Spleen (tissue), 7 donors: ENCODE measurements at regions not wholly inside any gene's neighbourhood (a gene's known extent, or its start where the extent isn't known, plus 50 kb on each side); places are given as distances from the start of the nearest gene placed in this dataset.
A peak's percentile ranks its signal among the peaks of the same experiment; 100 is the strongest.

ENCODE experiments used
- POLR2AphosphoS5 ChIP-seq, 3 donors: sonication (generic); formaldehyde crosslinking; IDR thresholded peaks; one replicate each; pipeline ENCODE4 v1.5.1; 2017; ENCODE audit warnings: antibody characterized with exemption in 3 of 3
- TF ChIP-seq, protein P1 (sequence below), 11 experiments: fragments of 200-600 bp in 7 of 11; fragments of 450-650 bp in 4 of 11; sonication (generic) in 4 of 11; IDR thresholded peaks in 8 of 11; conservative IDR thresholded peaks in 3 of 11; 1 replicate in 7 of 11; 2 replicates in 4 of 11; pipeline versions ENCODE4 v1.4.0 to v1.8.0; 2016 to 2021; ENCODE audit warnings: antibody characterized with exemption in 11 of 11, inconsistent platforms in 4 of 11, mild to moderate bottlenecking in 1 of 11
- donor health status: DM: no; HTN: no; CAD: no; lungs with moderate emphysema.
- donor health status: DM: no; HTN: no; CAD: no.
- donor health status: DM: no; HTN: no; CAD: no.

- TF ChIP-seq, protein P1, sequence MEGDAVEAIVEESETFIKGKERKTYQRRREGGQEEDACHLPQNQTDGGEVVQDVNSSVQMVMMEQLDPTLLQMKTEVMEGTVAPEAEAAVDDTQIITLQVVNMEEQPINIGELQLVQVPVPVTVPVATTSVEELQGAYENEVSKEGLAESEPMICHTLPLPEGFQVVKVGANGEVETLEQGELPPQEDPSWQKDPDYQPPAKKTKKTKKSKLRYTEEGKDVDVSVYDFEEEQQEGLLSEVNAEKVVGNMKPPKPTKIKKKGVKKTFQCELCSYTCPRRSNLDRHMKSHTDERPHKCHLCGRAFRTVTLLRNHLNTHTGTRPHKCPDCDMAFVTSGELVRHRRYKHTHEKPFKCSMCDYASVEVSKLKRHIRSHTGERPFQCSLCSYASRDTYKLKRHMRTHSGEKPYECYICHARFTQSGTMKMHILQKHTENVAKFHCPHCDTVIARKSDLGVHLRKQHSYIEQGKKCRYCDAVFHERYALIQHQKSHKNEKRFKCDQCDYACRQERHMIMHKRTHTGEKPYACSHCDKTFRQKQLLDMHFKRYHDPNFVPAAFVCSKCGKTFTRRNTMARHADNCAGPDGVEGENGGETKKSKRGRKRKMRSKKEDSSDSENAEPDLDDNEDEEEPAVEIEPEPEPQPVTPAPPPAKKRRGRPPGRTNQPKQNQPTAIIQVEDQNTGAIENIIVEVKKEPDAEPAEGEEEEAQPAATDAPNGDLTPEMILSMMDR (IDR thresholded peaks at IDR 0.05 in 8 of 11, conservative IDR thresholded peaks at IDR 0.05 in 3 of 11), result peak in 9 of 11 experiments; percentile 9 to 60 (median 51)
- TF ChIP-seq POLR2AphosphoS5 (IDR thresholded peaks at IDR 0.05), result no peak
Observed at GRCh38 chr2:190804182-190804795, 76.3 kb upstream of the GLS start.
